Pancreas (tissue), 10 donors: ENCODE measurements at regions not wholly inside any gene's neighbourhood (a gene's known extent, or its start where the extent isn't known, plus 50 kb on each side); places are given as distances from the start of the nearest gene placed in this dataset.
A peak's percentile ranks its signal among the peaks of the same experiment; 100 is the strongest.

Experiments used
- ATAC-seq, 4 donors: fragments of 200-7000 bp; cut with Tn5 transposase; one replicate each; pipeline versions ENCODE4 v1.8.0 to v1.9.1; 2020; ENCODE audit warnings: mild to moderate bottlenecking in 4 of 4, moderate library complexity in 4 of 4
- DNase-seq, 6 donors: peaks; one replicate each; pipeline ENCODE4 v3.0.0-alpha.2; 2020
- FAIRE-seq: peaks from 2 replicates; lab custom pipeline; 2012; peaks lifted over from hg19 to GRCh38; lab: Jason Lieb, UNC
- H3K27ac ChIP-seq, 4 donors: fragments of 200-600 bp; sonication (generic); 1 replicate in 3 of 4; 2 replicates in 1 of 4; pipeline versions ENCODE4 v1.5.0 to v1.8.0; 2020
- H3K27me3 ChIP-seq, 4 donors: fragments of 200-600 bp; one replicate each; pipeline ENCODE4 v1.8.0; 2021
- H3K36me3 ChIP-seq, 3 donors: fragments of 200-600 bp; sonication (generic) in 1 of 3; one replicate each; pipeline versions ENCODE4 v1.5.0 to v1.8.0; 2020 to 2021
- H3K4me1 ChIP-seq, 3 donors: fragments of 200-600 bp; one replicate each; pipeline ENCODE4 v1.8.0; 2021
- H3K4me3 ChIP-seq, 4 donors: fragments of 200-600 bp; sonication (generic) in 2 of 4; one replicate each; pipeline versions ENCODE4 v1.5.0 to v1.8.0; 2020 to 2021
- H3K9me3 ChIP-seq, 4 donors: fragments of 200-600 bp; one replicate each; pipeline ENCODE4 v1.8.0; 2021
- CTCF ChIP-seq, 4 donors: fragments of 200-600 bp; sonication (generic) in 3 of 4; IDR thresholded peaks; one replicate each; pipeline versions ENCODE4 v1.5.0 to v1.8.0; 2021; ENCODE audit warnings: antibody characterized with exemption in 4 of 4
- WGBS, 2 donors: extraction: QIAGEN DNeasy Blood & Tissue Kit; methylation state at CpG; one replicate each; pipeline ENCODE4 v1.1.7; 2013; 5-methylcytosine and 5-hydroxymethylcytosine counted together
- intact Hi-C, 3 donors: fragments of 100-400 bp; cut with DNase I; formaldehyde crosslinking; loops; one replicate each; pipeline versions ENCODE4 v1.11.1 to v1.14.2; 2022
- donor health status: healthy with polysubstance abuse.
- donor health status: DM: no; HTN: no; CAD: no; lungs with moderate emphysema.
- donor health status: DM: no; HTN: no; CAD: no.
- donor health status: control.
- donor health status: control.
- donor health status: Bipolar disorder and iron deficiency.
- donor health status: DM: yes; HTN: yes; CAD: no.
- donor health status: DM: no; HTN: no; CAD: no.
- donor health status: DM: no; HTN: no; CAD: no.
- donor health status: DM: yes; HTN: yes; CAD: no.

- ATAC-seq (no peak), FAIRE-seq (no peak), DNase-seq (no peak)
- Histone ChIP-seq H3K4me3 (no peak overlapping the region), H3K27me3 (no peaks in the 10 kb centered on the region), H3K4me1 (no peaks in the 10 kb centered on the region), H3K27ac (no peak overlapping the region), H3K36me3 (no peaks in the 10 kb centered on the region), H3K9me3 (no peaks in the 10 kb centered on the region)
- TF ChIP-seq CTCF (IDR thresholded peaks at IDR 0.05) = no peak
- 87 to 91% methylated on average over 6 of the region's 6 CpGs for WGBS, 2 donors
- intact Hi-C loops = no loop called here
Measured at GRCh38 chr15:69668039-69668705, 215.6 kb downstream of the RPLP1 start.

- Histone ChIP-seq H3K36me3 (no peaks in the 10 kb centered on the region), H3K9me3 (no peaks in the 10 kb centered on the region), H3K27me3 (no peaks in the 10 kb centered on the region), H3K4me3 (no peak overlapping the region), H3K27ac (no peak overlapping the region), H3K4me1 (no peaks in the 10 kb centered on the region)
- intact Hi-C loops = no loop called here
- DNase-seq (no peak), FAIRE-seq (no peak), ATAC-seq (peak in 3 of 4 donors; percentile 7 to 23 (median 10))
- TF ChIP-seq CTCF (IDR thresholded peaks at IDR 0.05) = no peak
- WGBS, 2 donors = 78 to 90% methylated on average over 4 of the region's 4 CpGs
Measured at GRCh38 chr15:69668963-69669362, 216.3 kb downstream of the RPLP1 start.

- WGBS, 2 donors = 70 to 77% methylated on average over 3 of the region's 3 CpGs
- Histone ChIP-seq H3K27me3 (no peaks in the 10 kb centered on the region), H3K4me3 (no peak overlapping the region), H3K9me3 (no peaks in the 10 kb centered on the region), H3K27ac (no peak overlapping the region), H3K36me3 (no peaks in the 10 kb centered on the region), H3K4me1 (no peaks in the 10 kb centered on the region)
- ATAC-seq (no peak), FAIRE-seq (no peak), DNase-seq (no peak)
- no peak for TF ChIP-seq CTCF (IDR thresholded peaks at IDR 0.05)
- intact Hi-C loops = no loop called here
Measured at GRCh38 chr15:69669446-69669845, 216.8 kb downstream of the RPLP1 start.

GRCh38 chr15:69673291-69673881 is 220.8 kb downstream of the RPLP1 start:
- 75 to 88% methylated on average over 11 of the region's 11 CpGs for WGBS, 2 donors
- Histone ChIP-seq H3K4me3 (no peak overlapping the region), H3K9me3 (no peaks in the 10 kb centered on the region), H3K27me3 (no peaks in the 10 kb centered on the region), H3K27ac (no peak overlapping the region), H3K4me1 (no peaks in the 10 kb centered on the region), H3K36me3 (no peaks in the 10 kb centered on the region)
- TF ChIP-seq CTCF (IDR thresholded peaks at IDR 0.05) = no peak
- intact Hi-C loops = no loop called here
- FAIRE-seq (no peak), ATAC-seq (no peak), DNase-seq (no peak)

GRCh38 chr15:69675731-69676130 is 223.1 kb downstream of the RPLP1 start:
- no peak for TF ChIP-seq CTCF (IDR thresholded peaks at IDR 0.05)
- no peaks in the 10 kb centered on the region for H3K4me1 ChIP-seq
- H3K27me3 ChIP-seq = no peaks in the 10 kb centered on the region
- FAIRE-seq (no peak), DNase-seq (no peak), ATAC-seq (no peak)
- WGBS, 2 donors = 77 to 82% methylated on average over 2 of the region's 2 CpGs
- no peaks in the 10 kb centered on the region for H3K9me3 ChIP-seq
- no peaks in the 10 kb centered on the region for H3K36me3 ChIP-seq
- no peak overlapping the region for H3K27ac ChIP-seq
- intact Hi-C loops = no loop called here
- H3K4me3 ChIP-seq = no peak overlapping the region
